GM19023 (cell line): ENCODE measurements at regions not wholly inside any gene's neighbourhood (a gene's known extent, or its start where the extent isn't known, plus 50 kb on each side); places are given as distances from the start of the nearest gene placed in this dataset.

ENCODE experiments used
- ATAC-seq: cut with Tn5 transposase; IDR thresholded peaks from one replicate; pipeline ENCODE4 v1.9.1; 2021; ENCODE audit warnings: mild to moderate bottlenecking, moderate library complexity; ENCODE audit not compliant: unreplicated experiment

- ATAC-seq, result no peak
Measured at GRCh38 chr3:94179059-94179458, 116.2 kb downstream of the NSUN3 start.

DNA sequence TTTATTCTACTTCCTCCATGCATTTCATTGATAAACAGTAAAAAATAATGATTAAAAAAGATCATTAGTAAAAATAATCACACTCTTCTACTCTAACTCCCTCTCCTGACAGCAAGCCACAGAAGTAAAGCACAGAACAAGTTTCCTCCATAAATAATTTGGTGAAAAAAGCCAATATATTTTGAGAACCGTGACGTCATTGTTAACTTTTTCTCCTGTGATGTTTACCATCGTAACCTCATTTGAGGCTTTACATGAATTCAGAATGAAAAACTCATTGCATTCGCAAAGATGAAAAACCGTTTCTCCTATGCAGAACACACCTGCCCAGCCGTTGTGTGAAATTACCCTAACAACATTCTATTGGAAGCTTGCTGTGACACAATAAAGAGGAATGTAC, 120.7 kb downstream of the NSUN3 start:
- no peak for ATAC-seq

GRCh38 chr3:94184781-94185180, 121.9 kb downstream of the NSUN3 start:
- ATAC-seq, result no peak

DNA sequence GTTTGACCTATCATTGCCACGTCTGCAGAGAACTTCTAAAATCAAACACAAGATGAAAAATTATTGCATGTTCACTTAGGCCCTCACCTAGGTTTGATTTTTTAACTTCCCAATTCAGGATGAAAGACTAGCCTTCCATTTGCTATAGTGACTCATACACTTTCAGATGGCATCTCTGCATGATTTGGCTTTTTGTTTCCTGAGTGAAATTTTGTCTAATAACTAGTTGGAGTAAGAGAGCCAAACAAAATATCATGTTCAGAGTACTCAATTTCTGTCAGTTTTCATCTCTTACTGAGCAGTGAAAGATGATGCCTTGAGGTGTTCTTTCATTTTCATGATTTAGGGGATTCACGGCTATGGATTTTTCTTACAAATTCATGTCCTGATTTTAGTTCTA, 122.9 kb downstream of the NSUN3 start:
- ATAC-seq, result no peak

- ATAC-seq, result no peak
Measured at GRCh38 chr3:94187697-94188096, 124.8 kb downstream of the NSUN3 start.

- ATAC-seq, result no peak
Measured at GRCh38 chr3:94195381-94195780, 132.5 kb downstream of the NSUN3 start.

GRCh38 chr3:94206291-94206690, 143.4 kb downstream of the NSUN3 start:
- no peak for ATAC-seq

DNA sequence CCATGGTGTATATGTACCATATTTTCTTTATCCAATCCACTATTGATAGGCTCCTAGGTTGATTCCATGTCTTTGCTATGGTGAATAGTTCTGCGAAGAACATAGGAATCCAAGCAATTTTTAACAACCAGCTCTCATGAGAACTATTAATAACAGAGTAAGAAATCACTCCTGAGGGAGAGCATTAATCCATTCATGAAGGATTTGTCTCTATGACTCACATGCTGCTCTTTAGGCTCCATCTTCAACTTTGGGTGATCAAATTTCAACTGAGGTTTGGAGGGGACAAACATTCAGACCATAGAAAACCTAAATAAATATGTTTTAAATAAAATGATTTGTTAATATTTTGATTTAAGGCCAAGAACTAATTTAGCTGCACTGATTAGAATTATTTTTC, 147.4 kb downstream of the NSUN3 start:
- no peak for ATAC-seq

DNA sequence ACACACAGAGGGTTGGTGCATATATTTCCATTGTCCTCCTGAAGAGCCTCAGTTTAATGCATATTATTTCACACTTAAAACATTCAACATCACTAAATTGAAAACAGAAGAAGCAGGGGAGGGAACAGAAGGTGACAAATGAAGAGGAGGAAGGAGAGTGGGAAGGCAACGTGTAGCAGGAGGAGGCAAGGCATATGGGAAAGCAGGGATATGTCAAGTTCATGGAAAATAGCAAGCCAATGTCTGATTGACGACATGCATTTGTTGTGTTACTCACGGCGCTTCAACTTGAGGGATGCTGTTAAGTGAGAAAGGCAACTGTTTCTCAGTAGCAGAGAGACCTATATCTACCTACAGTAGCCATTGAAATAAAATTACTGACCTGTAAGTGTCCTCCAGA, 154.5 kb downstream of the NSUN3 start:
- ATAC-seq, result no peak

- no peak for ATAC-seq
Measured at GRCh38 chr3:94220426-94220825, 157.6 kb downstream of the NSUN3 start.

- no peak for ATAC-seq
Measured at GRCh38 chr3:94221829-94222228, 159.0 kb downstream of the NSUN3 start.

DNA sequence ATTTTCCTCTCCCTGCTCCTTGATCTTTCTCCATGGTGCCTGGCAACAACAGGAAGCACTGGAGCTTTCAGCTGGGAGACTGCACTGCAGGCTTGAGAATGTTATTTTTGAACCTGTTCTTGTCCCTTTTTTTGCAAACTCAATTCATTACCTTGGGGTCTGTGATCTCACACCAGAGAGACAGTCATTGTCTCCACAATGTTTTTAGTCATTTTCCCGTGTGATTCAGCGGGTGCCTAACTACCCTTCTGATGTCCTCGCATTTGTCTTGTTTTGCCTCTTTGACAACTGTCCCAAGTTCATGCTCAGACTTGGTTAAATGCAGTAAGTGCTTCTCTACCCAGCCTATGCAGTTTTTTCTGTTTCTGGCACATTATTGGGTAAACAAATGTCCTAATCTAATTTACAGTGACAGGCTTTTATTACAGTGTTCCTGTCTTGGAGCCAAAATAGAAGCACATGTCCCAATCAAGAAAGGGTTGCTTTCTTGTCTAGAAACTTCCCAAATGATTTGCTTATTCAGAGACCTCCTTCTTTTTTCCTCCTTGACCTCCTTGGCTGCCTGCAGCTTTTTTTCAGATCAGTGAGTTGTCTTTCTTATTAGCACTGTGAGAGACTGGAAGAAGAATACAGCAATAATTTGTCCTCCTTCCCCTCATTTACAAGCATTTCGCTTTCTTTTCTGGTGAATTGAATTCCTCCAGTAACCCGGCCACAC, 162.4 kb downstream of the NSUN3 start:
- ATAC-seq, result no peak

- no peak for ATAC-seq
Measured at GRCh38 chr3:94226078-94226477, 163.2 kb downstream of the NSUN3 start.

DNA sequence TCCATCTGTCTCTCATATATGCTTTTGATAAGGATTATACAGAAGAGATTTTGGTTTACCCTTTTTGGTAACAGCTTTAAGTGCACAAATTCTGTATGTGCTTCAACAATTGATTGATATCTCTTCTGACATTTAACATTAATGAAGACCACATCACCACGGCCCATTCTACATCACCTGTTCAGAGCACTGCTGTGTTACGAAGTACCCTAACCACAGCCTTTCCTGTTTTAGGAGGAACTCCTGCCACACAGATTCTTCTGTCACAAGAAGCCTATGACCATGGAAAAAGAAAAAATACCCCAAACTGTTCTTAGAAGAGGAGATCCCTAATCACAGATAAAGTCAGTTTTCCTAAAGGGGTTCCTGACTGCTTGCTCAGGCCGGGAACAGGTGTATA, 170.1 kb downstream of the NSUN3 start:
- ATAC-seq, result no peak

- ATAC-seq, result no peak
Measured at GRCh38 chr3:94234177-94234788, 171.4 kb downstream of the NSUN3 start.

DNA sequence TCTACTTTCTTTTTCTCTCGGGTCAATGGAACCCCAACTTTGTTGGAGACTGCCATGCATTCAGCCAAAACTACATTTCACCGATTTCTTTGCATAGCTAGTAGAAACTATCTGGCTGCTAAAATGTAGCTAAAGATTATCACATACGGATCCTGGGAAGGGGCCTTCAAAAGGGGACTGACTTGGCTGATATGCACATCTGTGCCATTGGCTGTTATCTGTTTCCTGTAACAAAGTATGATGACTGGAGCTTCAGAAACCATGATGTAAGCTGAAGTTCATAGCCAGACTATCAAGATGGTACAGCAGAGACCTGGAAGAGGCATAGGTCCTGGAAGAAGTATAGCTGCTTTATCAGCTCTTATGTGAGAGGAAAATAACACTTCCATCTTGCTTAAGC, 179.1 kb downstream of the NSUN3 start:
- ATAC-seq, result no peak

DNA sequence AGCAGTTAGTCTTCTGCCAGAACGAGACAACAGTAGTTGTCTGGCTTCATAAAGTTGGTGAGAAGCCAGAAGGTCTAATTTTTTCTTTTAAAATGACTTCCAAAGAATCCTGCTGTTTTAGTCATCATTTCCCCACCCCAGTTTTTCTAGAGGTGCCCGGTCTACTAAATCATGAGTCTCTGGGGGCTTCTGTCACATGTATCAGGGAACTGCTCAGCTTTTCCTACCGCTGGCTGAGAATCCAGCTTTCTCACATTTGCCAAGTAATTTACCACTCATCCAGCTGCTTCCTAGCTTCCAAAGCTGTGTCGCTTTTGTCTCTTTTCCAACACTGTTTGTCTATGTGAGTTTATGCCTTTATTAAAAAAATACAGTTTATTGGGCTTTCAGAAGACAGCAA, 183.3 kb downstream of the NSUN3 start:
- ATAC-seq, result no peak

- ATAC-seq, result no peak
Measured at GRCh38 chr3:94248042-94248441, 185.2 kb downstream of the NSUN3 start.

DNA sequence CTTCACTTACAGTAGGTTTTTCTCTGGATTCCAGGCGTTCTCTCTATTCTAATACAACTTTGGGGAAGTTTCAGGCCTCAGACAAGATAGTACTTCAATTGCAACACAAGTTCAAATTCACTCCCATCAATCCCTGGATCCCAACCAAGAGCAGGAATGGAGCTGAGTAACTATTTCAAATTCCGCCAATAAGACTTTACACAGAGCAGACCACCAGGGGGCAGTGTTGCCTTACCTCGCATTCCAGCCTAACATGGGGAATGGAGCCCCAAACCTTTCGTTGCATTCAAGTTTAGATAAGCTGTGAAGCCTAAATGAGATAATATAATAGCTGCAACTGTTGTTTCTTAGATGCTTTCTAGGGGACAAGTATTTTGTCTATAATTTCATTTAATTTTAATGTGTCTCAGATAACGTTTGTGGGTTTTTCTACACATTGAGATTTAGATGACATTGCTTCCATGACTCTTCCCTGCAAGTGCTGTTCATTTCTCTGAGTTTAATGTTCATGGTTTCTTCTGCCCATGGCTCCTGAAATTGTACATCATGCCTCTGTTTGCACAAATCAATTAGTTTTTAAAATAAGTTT, 186.7 kb downstream of the NSUN3 start:
- peak; percentile 90 for ATAC-seq

DNA sequence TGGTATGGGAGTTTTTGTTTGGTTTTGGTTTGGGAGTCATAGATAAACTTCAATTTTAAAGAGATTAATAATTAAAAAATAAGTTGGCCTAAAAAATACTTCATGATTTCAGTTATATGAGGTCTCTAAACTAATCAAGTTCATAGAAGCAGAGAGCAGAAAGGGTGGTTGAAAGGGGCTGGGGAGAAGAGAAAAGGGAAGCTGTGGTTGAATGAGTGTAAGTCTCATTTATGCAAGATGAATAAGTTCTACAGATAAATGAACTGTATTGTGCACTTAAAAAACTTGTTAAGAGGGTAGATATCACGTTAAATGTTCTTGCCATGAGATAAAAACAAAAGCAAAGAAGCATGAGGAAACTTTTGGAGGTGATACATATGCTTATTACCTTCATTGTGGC, 188.7 kb downstream of the NSUN3 start:
- ATAC-seq, result no peak

- no peak for ATAC-seq
Measured at GRCh38 chr3:94252316-94252715, 189.5 kb downstream of the NSUN3 start.
